ENCODE measurements at regions not wholly inside any gene's neighbourhood (a gene's known extent, or its start where the extent isn't known, plus 50 kb on each side); places are given as distances from the start of the nearest gene placed in this dataset.

- TF ChIP-seq ZBTB40 (IDR thresholded peaks at IDR 0.05) = peak; percentile 62
- TF ChIP-seq ZBTB40 (CRISPR knock-in tag; IDR thresholded peaks at IDR 0.05) = no peak
- no peak for TF ChIP-seq EZH2 (IDR thresholded peaks at IDR 0.05; ENCODE audit: borderline replicate concordance, low read depth, low read length)
- TF ChIP-seq GATAD2A (IDR thresholded peaks at IDR 0.05) = no peak
- TF ChIP-seq NR2C2 (CRISPR knock-in tag; IDR thresholded peaks at IDR 0.05) = no peak
- TF ChIP-seq NR2C2 (tag; IDR thresholded peaks at IDR 0.05) = no peak
- TF ChIP-seq, protein P1, sequence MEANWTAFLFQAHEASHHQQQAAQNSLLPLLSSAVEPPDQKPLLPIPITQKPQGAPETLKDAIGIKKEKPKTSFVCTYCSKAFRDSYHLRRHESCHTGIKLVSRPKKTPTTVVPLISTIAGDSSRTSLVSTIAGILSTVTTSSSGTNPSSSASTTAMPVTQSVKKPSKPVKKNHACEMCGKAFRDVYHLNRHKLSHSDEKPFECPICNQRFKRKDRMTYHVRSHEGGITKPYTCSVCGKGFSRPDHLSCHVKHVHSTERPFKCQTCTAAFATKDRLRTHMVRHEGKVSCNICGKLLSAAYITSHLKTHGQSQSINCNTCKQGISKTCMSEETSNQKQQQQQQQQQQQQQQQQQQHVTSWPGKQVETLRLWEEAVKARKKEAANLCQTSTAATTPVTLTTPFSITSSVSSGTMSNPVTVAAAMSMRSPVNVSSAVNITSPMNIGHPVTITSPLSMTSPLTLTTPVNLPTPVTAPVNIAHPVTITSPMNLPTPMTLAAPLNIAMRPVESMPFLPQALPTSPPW (CRISPR knock-in tag; IDR thresholded peaks at IDR 0.05) = no peak
- no peak for TF ChIP-seq MEIS2 (IDR thresholded peaks at IDR 0.05; ENCODE audit: partially characterized antibody)
- TF ChIP-seq ZNF592 (IDR thresholded peaks at IDR 0.05) = no peak
- TF ChIP-seq WHSC1 (IDR thresholded peaks at IDR 0.05; ENCODE audit: low read length) = no peak
- TF ChIP-seq MIER1 (IDR thresholded peaks at IDR 0.05; ENCODE audit: low read depth) = no peak
- TF ChIP-seq ZNF695 (CRISPR knock-in tag; IDR thresholded peaks at IDR 0.05) = no peak
- no peak for TF ChIP-seq POLR2B (IDR thresholded peaks at IDR 0.05; ENCODE audit: low read depth, partially characterized antibody)
- TF ChIP-seq FOXA1 (IDR thresholded peaks at IDR 0.05; ENCODE audit: borderline replicate concordance) = no peak
- TF ChIP-seq TAF9B (IDR thresholded peaks at IDR 0.05; ENCODE audit: partially characterized antibody) = no peak
These were observed 188.8 kb downstream of the ZEB2 start (continued) for GRCh38 chr2:144330951-144331673.
